Inflammatory macrophage treated with lipopolysaccharide for 4 hours (primary cell): ENCODE measurements at regions not wholly inside any gene's neighbourhood (a gene's known extent, or its start where the extent isn't known, plus 50 kb on each side); places are given as distances from the start of the nearest gene placed in this dataset.

Experiments
- DNase-seq: peaks from one replicate; pipeline ENCODE4 v3.0.0-alpha.2; 2020

- DNase-seq: no peak
Measured at GRCh38 chr1:22387919-22388580, 63.6 kb upstream of the ZBTB40 start.

DNA sequence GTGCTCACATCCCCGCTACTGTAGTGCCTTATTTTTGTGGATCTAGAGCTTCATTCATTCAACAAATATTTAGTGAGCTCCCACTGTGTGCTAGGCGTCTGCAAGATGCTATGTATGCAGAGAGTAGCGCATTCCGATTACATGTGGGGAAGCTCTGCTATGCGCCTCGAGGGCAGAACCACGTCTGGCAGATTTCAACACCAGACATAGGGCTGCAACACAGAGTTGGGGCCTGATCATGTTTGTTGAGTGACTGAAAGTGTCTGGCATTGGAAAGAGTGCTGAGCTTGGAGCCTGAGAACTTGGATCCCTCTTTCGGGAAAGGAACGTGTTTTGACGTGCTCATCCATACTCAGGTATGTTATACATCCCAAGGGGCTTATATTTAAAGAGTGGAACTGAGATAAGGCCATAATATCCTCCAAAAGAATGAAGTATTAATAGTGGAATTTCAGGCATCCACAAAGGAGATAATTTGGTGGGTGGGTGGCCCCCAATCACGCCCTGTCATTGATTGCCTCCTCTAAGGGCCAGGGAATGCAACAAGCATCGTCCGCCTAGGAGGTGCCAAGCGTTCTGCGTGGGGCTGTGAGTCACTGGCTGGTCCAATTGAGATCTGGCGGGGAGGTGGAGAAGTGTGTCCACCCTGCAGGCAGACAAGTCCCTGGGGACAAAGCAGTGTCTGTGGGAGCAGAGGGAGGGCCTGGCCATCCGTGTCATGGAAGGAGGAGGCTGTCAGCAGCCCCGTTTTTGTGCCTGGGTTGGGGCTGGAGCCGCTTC is 62.8 kb upstream of the ZBTB40 start:
- DNase-seq: no peak

DNA sequence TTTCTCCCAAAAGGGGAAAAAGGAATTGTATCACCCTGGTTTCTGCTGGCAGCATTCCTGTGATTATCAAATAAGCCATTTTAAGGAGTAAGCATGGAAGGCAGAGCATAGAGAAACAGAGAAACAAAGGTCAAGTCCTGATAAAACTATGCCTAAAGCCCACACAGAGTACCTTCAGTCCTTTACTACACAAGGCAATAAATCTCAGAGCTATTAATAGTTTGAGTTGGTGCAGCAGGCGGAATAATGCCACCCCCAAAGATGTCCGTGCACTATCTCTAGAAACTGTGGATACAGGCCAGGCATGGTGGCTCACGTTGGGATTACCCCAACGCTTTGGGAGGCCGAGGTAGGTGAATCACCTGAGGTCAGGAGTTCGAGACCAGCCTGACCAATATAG is 58.1 kb upstream of the ZBTB40 start:
- DNase-seq: no peak

- DNase-seq: no peak
Measured at GRCh38 chr1:22398656-22399420, 52.8 kb upstream of the ZBTB40 start.

GRCh38 chr1:22399421-22400091 is 52.1 kb upstream of the ZBTB40 start:
- no peak for DNase-seq
